Muscle layer of duodenum (tissue), 2 donors: ENCODE measurements at regions not wholly inside any gene's neighbourhood (a gene's known extent, or its start where the extent isn't known, plus 50 kb on each side); places are given as distances from the start of the nearest gene placed in this dataset.

Experiments
- H3K27ac ChIP-seq: one replicate; pipeline ENCODE4 v1.7.0; 2013; ENCODE audit warnings: mild to moderate bottlenecking, low read length
- H3K27me3 ChIP-seq: one replicate; pipeline ENCODE4 v1.7.0; 2013; ENCODE audit warnings: low read depth, mild to moderate bottlenecking, control low read depth, low read length
- H3K36me3 ChIP-seq, 2 donors: one replicate each; pipeline ENCODE4 v1.7.0; 2013; ENCODE audit warnings: low read length in 2 of 2, control low read depth in 1 of 2, mild to moderate bottlenecking in 1 of 2; ENCODE audit not compliant: insufficient read depth in 2 of 2, control insufficient read depth in 1 of 2
- H3K4me1 ChIP-seq, 2 donors: one replicate each; pipeline ENCODE4 v1.7.0; 2013; ENCODE audit warnings: low read length in 2 of 2, mild to moderate bottlenecking in 2 of 2, control low read depth in 1 of 2, moderate library complexity in 1 of 2; ENCODE audit not compliant: insufficient read depth in 2 of 2, control insufficient read depth in 1 of 2
- H3K4me3 ChIP-seq, 2 donors: one replicate each; pipeline ENCODE4 v1.7.0; 2013; ENCODE audit warnings: low read length in 2 of 2, low read depth in 1 of 2, mild to moderate bottlenecking in 1 of 2
- H3K9me3 ChIP-seq, 2 donors: one replicate each; pipeline ENCODE4 v1.7.0; 2013; ENCODE audit warnings: low read length in 2 of 2, control low read depth in 1 of 2, mild to moderate bottlenecking in 1 of 2; ENCODE audit not compliant: control insufficient read depth in 1 of 2
- donor health status: healthy.

GRCh38 chr13:70720386-70720785 lies 612.1 kb upstream of the KLHL1 start:
- Histone ChIP-seq H3K4me1 (no peaks in the 10 kb centered on the region), H3K27me3 (no peaks in the 10 kb centered on the region), H3K9me3 (no peaks in the 10 kb centered on the region), H3K27ac (no peak overlapping the region), H3K36me3 (no peaks in the 10 kb centered on the region), H3K4me3 (no peak overlapping the region)

- no peaks in the 10 kb centered on the region for H3K36me3 ChIP-seq
Observed at GRCh38 chr13:70714993-70715392, 606.7 kb upstream of the KLHL1 start.

GRCh38 chr13:70708775-70709174 lies 600.5 kb upstream of the KLHL1 start:
- H3K27me3 ChIP-seq: no peaks in the 10 kb centered on the region
- no peaks in the 10 kb centered on the region for H3K4me1 ChIP-seq
- no peak overlapping the region for H3K4me3 ChIP-seq
- H3K36me3 ChIP-seq: no peaks in the 10 kb centered on the region
- H3K27ac ChIP-seq: no peak overlapping the region
- no peaks in the 10 kb centered on the region for H3K9me3 ChIP-seq

More at GRCh38 chr13:70714993-70715392, 606.7 kb upstream of the KLHL1 start:
- H3K27me3 ChIP-seq: no peaks in the 10 kb centered on the region
- no peaks in the 10 kb centered on the region for H3K9me3 ChIP-seq
- H3K4me3 ChIP-seq: no peak overlapping the region
- no peak overlapping the region for H3K27ac ChIP-seq
- H3K4me1 ChIP-seq: no peaks in the 10 kb centered on the region

DNA sequence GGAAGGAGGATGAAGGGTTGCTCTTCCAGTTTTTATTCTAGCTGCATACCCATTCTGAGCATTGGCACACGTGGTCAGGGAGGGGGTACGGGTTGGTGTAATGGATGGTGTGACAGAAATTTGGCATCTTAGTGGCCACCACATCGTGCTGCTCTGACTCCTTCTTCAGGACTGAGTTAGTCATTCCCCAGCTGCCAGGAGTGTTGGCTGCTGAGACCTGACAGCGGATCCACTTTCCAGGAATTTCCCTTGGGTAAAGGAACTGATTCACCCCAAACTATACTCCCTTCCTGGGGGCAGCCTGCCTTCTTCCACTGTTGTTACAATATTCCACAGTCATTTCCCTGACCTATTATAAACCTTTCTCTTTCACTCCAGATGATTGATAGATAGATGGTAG lies 595.5 kb upstream of the KLHL1 start:
- H3K4me1 ChIP-seq: no peaks in the 10 kb centered on the region
- H3K27ac ChIP-seq: no peak overlapping the region
- no peaks in the 10 kb centered on the region for H3K9me3 ChIP-seq
- H3K4me3 ChIP-seq: no peak overlapping the region
- no peaks in the 10 kb centered on the region for H3K27me3 ChIP-seq
- no peaks in the 10 kb centered on the region for H3K36me3 ChIP-seq

GRCh38 chr13:70694996-70695715 lies 586.9 kb upstream of the KLHL1 start:
- H3K36me3 ChIP-seq: no peaks in the 10 kb centered on the region
- no peaks in the 10 kb centered on the region for H3K27me3 ChIP-seq
- H3K4me1 ChIP-seq: no peaks in the 10 kb centered on the region
- peaks cover 0 to 2% of the 10 kb centered on the region in 2 donors for H3K9me3 ChIP-seq
- H3K27ac ChIP-seq: no peak overlapping the region
- H3K4me3 ChIP-seq: no peak overlapping the region

GRCh38 chr13:70668983-70669382 lies 560.7 kb upstream of the KLHL1 start:
- no peaks in the 10 kb centered on the region for H3K9me3 ChIP-seq
- no peaks in the 10 kb centered on the region for H3K4me1 ChIP-seq
- H3K4me3 ChIP-seq: no peak overlapping the region
- no peak overlapping the region for H3K27ac ChIP-seq
- H3K27me3 ChIP-seq: no peaks in the 10 kb centered on the region
- no peaks in the 10 kb centered on the region for H3K36me3 ChIP-seq

DNA sequence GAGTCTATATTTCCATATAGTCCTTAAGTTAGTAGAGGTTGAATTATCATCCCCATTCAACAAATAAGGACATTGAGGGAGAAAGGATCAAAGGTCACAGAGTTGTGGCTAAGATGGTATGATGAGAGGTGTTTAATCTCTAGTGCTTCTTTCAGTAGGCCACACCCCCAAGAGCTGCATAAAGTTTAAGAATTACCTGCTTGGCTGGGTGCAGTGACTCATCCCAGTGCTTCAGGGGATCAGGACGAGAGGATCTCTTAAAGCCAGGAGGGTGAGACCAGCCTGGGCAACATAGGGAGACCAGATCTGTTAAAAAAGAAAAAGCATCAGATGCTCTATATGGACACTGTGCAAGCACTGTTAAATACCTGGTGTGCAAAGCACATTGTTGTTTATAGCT lies 560.0 kb upstream of the KLHL1 start:
- no peaks in the 10 kb centered on the region for H3K9me3 ChIP-seq
- no peaks in the 10 kb centered on the region for H3K27me3 ChIP-seq
- no peaks in the 10 kb centered on the region for H3K4me1 ChIP-seq
- H3K27ac ChIP-seq: no peak overlapping the region
- H3K36me3 ChIP-seq: no peaks in the 10 kb centered on the region
- no peak overlapping the region for H3K4me3 ChIP-seq

- Histone ChIP-seq H3K4me1 (no peaks in the 10 kb centered on the region), H3K36me3 (no peaks in the 10 kb centered on the region), H3K9me3 (no peaks in the 10 kb centered on the region), H3K27ac (no peak overlapping the region), H3K4me3 (no peak overlapping the region), H3K27me3 (no peaks in the 10 kb centered on the region)
Observed at GRCh38 chr13:70666883-70667556, 558.8 kb upstream of the KLHL1 start.

- Histone ChIP-seq H3K4me1 (no peaks in the 10 kb centered on the region), H3K36me3 (no peaks in the 10 kb centered on the region), H3K9me3 (no peaks in the 10 kb centered on the region)
Observed at GRCh38 chr13:70662231-70662940, 554.1 kb upstream of the KLHL1 start.

GRCh38 chr13:70644052-70644451 lies 535.8 kb upstream of the KLHL1 start:
- no peaks in the 10 kb centered on the region for H3K27me3 ChIP-seq
- no peaks in the 10 kb centered on the region for H3K36me3 ChIP-seq
- H3K27ac ChIP-seq: no peak overlapping the region
- no peaks in the 10 kb centered on the region for H3K9me3 ChIP-seq
- H3K4me1 ChIP-seq: no peaks in the 10 kb centered on the region
- no peak overlapping the region for H3K4me3 ChIP-seq

More at GRCh38 chr13:70662231-70662940, 554.1 kb upstream of the KLHL1 start:
- Histone ChIP-seq H3K27ac (no peak overlapping the region), H3K4me3 (no peak overlapping the region), H3K27me3 (no peaks in the 10 kb centered on the region)

- Histone ChIP-seq H3K4me1 (no peaks in the 10 kb centered on the region), H3K36me3 (no peaks in the 10 kb centered on the region), H3K27me3 (no peaks in the 10 kb centered on the region), H3K9me3 (no peaks in the 10 kb centered on the region), H3K4me3 (no peak overlapping the region), H3K27ac (no peak overlapping the region)
Observed at GRCh38 chr13:70634893-70635292, 526.6 kb upstream of the KLHL1 start.
